Posterior vena cava (tissue), 2 donors: ENCODE measurements at regions not wholly inside any gene's neighbourhood (a gene's known extent, or its start where the extent isn't known, plus 50 kb on each side); places are given as distances from the start of the nearest gene placed in this dataset.
"Not testable (repeated sequence)": the region's sequence is repeated elsewhere in the genome, so short reads cannot be mapped to it uniquely, and the experiment has no call there.

Experiments
- DNase-seq: peaks from one replicate; pipeline ENCODE4 v3.0.0-alpha.2; 2020; ENCODE audit warnings: low spot score
- intact Hi-C, 2 donors: fragments of 100-400 bp; cut with DNase I; formaldehyde crosslinking; loops; one replicate each; pipeline versions ENCODE4 v1.14.1 to v1.14.2; 2022 to 2023
- donor health status: DM: yes; HTN: yes; CAD: no.
- donor health status: DM: yes; HTN: yes; CAD: no.

DNA sequence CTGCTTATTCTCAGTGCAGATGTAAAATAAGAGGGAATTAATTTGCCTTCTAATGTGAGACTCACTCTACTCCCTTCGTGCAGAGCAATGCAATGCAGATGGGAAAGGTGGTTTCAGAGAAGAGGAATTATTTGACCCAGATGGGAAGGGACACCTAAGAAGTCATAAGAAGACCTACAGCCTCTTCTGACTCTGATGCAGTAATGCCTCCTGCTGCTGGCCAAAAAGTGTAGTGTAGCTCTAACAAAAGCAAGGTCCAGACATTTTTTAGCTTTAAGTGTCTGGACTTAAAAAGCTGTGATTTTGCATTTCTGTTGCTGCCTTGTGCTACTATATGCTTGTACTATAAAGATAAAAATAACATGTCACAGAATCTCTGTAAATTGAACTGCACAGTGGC lies 501.4 kb downstream of the TTLL7 start:
- no peak for DNase-seq
- intact Hi-C loops = no loop called here

DNA sequence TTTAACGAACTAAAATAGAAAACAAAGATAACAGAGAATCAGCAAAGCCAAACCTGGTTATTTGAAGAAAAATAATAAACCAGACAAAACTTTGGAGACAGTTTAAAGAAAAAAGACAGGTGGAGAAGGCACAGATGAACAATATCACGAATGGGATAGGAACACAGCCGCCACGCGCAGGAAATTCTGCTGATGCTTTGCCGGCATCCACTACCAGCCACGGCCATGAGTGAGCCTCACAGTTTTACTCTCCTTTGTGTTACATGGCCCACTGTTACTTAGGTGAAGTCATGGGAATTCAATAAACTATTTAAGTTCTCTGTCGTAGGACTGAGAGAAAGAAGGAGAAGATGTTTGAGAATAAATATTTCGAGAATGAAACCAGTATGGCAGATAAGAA lies 503.4 kb downstream of the TTLL7 start:
- intact Hi-C loops = no loop called here
- no peak for DNase-seq

DNA sequence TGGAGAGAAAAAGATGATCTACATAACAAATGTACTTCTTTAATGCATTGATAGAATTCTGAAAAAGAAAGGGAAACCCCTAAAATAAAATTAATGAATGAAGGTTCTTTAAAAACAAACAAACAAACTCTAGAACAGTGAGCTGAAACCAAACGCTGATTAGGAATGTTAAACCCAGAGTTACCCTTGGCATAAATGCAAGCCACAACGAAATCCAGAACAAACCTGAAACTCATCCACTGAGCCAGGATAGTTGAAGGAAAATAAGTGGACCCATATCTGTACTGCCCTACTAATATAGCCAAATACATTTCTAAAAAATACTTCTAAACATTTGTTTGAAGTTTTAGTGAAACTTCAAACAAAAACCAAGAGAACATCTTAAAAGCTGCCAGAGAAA lies 505.3 kb downstream of the TTLL7 start:
- no peak for DNase-seq
- intact Hi-C loops = no loop called here

DNA sequence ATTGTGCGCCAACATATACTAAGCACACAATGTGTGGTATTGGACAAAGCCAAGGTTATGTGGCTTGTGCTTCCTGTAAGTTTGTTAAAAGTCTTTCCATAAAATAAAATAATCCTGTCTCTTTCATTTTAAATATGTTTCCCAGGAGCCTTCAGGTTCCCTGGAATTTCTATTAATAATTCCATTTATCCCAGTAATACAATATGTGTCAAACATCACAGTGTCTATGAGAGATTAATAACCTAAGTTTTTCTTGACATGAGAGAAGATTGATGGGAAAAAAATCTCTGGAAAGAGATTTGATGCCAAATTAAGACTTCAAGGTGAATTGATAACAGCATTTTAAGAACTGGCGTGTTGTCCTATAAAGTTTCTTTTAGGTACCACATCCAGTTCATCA lies 507.0 kb downstream of the TTLL7 start:
- DNase-seq = no peak
- intact Hi-C loops = no loop called here

DNA sequence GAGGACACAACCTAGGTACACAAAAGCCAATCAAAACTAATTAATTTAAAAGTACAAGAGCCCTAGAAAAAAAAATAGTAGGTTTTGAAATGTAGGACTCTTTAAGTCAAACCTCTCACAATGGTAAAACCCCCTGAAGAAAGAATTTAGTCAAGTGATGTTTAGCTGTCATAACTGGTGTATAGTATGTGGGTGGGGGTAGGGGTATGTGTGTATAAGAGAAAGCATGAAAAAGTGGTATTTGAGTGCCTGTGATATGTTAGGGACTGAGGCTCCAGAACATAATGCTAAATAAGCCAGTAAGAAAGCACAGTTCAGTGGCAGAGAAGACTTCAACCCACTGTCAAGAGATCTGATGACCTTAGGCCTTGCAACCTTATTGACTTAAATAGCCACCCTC lies 507.9 kb downstream of the TTLL7 start:
- no peak for DNase-seq
- intact Hi-C loops = no loop called here

DNA sequence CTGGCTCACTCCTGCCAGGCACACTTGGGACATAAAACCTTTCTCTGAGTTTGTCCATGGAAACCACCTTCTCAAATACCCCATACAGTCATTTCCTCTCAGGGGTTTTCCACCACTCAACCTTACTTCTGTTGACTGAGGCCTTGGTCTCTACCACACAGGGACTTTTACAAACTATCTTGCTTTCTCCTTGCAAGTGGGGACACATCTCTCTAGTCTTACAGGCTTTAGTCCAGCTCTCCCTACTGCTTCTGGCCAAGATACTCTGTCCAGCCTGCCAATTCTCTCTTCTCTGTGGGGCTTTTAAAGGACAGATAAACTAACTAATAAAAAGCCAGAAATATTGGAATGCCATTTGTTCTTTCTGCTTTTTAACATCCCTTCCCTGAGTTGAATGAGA lies 510.8 kb downstream of the TTLL7 start:
- DNase-seq, intact Hi-C loops: not testable (repeated sequence)

DNA sequence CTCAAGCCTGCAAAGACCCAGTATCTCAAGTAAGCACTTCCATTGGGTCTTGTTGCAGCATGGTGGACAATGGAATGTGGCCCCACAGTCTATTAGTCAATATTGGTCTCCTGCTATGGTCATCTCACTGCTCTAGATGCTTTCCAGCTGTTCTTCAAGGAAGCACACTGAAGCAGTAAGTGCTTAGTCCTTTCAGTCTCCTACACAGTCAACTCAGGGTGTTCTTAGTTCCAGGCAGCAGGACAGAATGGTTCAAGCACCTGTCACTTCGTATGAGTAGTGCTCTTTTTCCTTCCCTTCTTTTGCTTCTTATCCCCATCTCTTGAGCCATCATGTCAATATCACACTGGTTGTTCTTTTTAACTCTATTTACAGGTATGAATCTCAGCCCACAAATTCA lies 511.5 kb downstream of the TTLL7 start:
- intact Hi-C loops, DNase-seq: not testable (repeated sequence)

DNA sequence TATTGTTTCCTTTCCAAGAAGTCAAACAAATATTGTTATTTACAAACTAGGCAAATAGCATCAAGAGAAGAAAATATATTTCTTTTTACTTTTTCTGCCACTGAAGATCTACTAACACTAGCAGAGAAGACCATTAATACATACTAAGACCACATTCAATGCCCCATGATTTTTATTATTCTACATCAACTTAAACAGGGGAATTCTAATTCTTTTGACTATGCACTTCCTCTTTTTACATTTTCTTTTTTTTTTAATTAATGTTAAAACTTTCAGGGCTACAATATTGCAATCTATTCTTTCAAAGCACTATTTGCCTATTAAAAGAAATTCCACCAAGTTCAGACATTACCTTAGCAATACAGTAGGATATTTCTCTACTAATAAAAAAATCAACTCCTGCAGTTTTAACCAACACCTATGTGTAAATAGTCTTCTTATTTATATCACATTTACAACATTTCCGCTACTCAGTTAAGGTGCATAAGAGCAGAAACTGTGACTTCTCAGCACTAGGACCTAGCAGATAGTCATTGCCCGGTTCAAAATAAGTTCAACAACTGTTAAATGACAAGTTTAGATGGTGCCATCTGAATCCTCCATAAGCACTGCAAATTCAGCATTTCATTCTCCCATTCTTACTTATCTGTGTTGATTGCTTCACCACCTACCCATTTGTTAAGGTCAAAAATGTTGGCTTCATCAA lies 513.5 kb downstream of the TTLL7 start:
- DNase-seq, intact Hi-C loops: not testable (repeated sequence)

DNA sequence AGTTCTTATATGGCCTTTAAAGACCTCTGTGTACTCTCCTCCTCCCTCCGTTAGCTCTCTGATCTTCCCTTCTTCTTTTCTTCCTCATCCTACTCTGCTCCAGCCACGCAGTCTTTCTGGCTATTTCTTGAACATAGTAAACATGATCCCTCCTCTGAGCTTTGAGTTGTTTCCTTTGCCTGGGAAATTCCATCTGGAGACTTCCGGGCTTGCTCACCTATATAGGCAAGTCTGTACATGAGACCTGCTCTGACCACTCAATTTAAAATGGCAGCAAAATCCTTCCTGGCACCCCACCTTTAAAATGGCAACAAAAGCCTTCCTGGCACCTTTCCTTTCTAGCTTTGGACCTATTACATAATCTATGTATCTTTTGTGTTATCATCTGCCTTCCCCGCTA lies 517.6 kb downstream of the TTLL7 start:
- intact Hi-C loops, DNase-seq: not testable (repeated sequence)

DNA sequence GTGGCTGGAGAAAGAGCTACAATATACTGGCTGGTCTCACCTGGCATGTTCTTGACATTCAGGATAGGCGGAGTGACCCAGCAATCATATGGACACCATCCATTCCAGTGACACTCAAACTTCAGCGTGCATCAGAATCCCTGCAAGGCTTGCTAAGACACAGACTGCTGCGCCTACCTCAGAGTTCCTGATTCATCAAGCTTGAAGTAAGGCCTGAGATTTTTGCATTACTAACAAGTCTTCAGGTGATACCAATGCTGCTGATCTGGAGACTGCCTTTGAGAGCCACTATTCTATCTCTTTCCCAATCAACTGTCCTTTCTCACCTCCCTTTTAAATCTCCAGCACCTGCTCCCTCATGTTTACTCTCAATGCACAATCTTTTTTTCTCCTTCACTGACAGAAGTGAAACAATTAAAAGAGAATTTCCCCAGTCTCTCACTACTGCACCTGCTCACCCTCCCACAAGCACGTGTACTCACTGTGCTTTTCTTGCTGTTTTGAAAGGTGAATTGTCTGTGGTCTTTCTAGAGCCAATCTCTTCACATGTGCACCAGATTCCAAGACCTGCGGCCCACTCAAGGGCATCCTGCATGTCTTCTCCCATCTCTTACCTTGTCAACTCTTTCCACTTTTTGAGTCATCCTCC lies 519.2 kb downstream of the TTLL7 start:
- intact Hi-C loops, DNase-seq: not testable (repeated sequence)

DNA sequence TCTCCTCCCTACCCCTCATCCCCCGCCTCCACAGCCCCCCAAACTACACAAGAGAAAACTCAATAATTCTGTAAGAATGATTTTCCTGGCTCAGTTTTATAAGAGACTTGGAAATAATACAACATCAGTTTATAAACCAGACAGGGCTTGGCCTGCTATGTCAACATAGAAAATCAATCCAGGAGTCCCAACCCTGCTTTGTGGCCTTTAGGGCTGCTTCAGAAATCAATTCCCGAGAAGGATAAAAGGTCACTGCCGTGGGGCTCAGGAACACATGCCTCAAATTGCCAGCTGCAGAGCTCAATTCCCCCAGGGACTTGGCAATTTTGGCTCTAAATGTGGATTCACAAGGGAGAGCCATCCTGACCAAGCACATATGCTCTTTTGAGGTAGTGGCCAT lies 520.8 kb downstream of the TTLL7 start:
- intact Hi-C loops, DNase-seq: not testable (repeated sequence)

DNA sequence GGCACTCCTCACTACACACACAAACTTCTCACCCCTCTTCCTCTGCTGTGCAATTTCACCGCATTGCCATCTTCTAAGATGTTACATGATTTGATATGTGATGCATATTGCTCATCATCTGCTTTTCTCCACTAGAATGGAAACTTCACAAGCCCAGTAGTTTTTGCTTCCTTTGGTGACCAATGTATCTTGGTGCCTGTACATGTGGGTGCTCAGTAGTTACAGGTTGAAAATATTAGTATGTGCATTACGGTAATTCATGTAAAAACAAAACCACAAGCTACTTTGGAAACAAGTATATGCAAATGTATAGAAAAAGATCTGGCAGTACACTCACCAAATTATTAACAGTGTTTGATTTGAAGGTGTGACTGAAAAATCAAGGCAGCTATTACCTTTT lies 522.4 kb downstream of the TTLL7 start:
- intact Hi-C loops, DNase-seq: not testable (repeated sequence)

DNA sequence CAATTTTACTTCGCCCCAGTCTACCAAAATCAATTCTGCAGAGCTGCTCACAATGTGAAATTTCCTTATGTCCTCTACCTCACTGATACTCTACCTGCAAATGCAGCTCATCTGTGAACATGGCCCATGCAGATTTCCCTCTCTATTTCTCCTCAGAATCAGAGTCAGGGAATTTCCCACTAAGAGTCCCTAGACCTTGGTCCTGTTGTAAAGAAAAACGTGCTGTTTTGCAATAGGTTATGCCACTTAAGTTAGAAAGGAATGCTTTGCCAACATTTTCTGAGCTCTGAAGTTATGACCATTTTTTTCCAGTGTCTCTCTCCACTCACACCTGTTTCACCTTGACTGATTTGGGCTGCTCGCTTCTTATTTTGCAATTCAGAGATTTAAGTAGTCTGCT lies 524.0 kb downstream of the TTLL7 start:
- DNase-seq, intact Hi-C loops: not testable (repeated sequence)

DNA sequence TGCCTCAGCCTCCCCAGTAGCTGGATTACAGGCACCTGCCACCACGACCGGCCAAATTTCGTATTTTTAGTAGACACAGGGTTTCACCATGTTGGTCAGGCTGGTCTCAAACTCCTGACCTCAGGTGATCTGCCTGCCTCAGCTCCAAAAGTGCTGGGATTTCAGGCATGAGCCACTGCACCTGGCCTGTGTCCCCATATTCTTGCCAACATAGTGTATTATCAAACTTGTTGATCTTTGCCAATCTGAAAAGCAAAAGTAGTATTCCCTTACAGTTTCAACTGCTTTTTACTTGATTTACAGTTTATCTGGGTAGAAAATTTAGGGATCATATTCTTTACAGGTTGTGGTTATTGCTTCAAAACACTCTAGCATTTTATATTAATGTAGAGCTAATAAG lies 524.9 kb downstream of the TTLL7 start:
- DNase-seq, intact Hi-C loops: not testable (repeated sequence)

DNA sequence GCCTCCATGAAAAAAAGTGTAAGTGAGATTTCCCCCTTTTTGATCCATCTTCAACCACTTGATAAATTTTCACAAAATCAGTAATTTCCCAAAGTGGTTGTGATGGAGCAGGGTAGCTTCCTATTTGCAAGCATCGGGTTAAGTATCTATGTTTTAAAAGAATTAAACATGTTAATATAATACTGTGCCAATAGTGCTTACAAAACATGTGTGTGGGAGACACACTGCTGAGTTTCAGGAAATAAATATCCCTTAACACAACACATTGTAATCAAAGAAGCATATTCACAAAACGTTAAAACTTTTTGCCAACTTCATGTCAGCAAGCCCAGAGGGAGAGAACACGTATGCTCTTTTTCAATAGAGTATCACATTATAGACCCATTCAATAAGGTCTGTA lies 526.9 kb downstream of the TTLL7 start:
- DNase-seq, intact Hi-C loops: not testable (repeated sequence)

DNA sequence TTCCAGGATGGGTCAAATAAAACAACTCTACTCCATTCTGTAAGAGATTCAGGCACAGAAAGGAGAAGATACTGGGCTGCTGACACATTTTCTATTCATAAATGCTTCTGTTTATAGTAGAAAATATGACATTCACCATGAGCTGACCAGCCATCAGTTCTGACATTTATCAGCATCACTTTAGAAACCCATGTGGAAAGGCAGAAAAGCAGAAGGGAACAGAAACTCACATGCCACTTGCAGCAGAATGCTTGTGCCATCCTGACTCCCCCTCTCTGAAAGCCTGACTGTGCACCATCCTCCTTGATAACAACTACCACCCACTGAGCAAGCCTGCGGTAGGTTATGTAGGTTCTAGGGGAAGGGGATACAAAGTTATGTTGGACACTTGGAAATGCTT lies 527.7 kb downstream of the TTLL7 start:
- intact Hi-C loops, DNase-seq: not testable (repeated sequence)

DNA sequence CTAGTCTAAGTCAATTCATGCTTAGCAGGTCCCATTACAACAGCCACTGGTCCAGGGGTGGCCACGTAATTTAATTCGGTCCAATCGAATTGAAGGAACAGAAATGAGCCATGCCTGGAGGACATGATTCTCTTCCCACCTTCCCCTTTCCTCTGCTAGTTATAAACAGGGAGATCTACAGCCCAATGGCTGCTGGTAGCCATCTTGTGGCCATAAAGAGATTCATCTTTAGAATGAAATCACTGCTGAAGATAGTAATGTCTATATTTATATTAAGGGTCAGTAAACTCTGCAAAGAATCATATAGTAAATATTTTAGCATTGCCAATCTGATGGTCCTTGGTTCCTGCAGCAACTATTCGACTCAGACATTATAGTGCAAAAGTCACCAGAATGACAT lies 530.6 kb downstream of the TTLL7 start:
- intact Hi-C loops = not testable (repeated sequence)

DNA sequence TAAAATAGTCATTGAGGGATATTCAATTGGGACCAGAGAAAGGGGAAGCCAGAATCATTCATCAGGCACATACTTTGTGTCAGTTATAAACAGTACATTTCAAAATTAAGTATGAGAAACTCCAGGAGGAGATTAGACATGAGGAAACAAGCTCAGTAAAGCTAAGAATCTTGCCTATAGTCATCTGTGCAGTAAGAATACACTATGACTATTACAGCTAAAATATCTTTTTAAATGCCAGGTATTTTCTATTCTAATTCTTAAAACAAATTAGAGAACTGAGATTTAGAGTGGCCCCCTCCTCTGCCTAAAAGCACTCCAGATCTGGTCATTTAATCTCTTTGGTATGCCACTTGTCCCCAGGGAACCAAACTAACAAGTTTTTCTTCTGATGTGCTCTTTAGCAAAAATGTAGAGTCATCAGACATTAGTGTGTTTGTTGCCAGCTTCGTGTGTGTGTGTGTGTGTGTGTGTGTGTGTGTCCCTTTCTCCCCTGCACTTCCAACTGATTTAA lies 541.1 kb downstream of the TTLL7 start:
- DNase-seq, intact Hi-C loops: not testable (repeated sequence)

More for the DNA sequence above, 530.6 kb downstream of the TTLL7 start:
- not testable (repeated sequence) for DNase-seq

DNA sequence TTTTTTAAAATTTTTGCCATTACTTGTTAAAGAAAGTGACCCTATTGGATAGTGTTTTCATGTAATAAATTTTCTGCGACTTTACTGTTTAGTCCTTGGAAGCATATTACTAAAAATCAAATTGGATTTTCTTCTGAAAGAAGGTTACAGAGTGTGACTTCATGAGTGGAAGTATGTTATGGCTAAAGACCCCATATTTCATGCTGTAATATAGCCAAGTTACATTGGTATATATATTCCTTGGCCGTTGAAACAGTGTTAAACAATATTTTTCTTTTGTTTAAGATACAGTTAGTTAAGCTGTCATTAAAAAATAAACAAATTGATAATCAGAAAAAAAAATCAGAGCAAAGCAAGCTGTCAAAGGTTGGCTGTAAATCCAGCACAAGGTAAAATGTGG lies 541.7 kb downstream of the TTLL7 start:
- DNase-seq, intact Hi-C loops: not testable (repeated sequence)

DNA sequence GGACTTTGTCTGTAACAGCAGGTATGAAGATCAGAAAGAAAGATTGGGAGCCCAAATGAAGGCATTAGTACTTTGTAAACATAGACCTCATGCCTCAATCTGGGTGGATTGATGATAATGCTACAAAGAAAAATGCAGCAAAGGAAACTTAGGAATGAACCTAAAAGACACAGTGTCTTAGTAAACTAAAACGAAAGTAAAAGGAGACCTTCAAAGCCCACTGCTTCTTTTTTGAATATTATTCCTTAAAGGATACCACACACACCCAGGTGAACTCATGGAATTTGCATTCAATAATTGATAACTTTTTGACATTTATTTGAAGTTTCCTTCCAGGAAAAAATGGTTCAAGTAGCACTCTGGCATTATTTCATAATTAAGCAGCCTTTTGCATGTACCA lies 543.2 kb downstream of the TTLL7 start:
- intact Hi-C loops, DNase-seq: not testable (repeated sequence)

DNA sequence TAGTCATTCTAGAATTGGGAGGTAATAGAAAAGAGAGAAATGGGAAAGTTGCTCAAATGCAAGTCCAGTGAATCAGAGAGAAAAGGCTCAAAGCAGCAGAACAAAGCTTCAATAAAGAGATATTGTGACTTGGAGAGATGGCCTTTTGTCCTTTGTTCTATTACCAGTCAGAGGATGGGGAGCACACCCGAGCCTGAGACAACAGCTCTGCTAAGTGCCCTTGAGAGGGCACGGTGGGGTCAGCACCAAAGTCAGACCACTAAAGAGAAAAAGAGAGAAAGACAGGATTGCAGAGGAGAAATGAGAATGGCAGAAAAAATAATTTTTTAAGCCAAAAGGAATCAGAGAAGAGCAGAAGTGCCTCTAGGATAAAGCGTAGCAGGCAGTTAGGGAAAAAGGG lies 553.1 kb downstream of the TTLL7 start:
- DNase-seq, intact Hi-C loops: not testable (repeated sequence)
